GM23338 (cell line): ENCODE measurements at regions not wholly inside any gene's neighbourhood (a gene's known extent, or its start where the extent isn't known, plus 50 kb on each side); places are given as distances from the start of the nearest gene placed in this dataset.

Experiments used
- ATAC-seq: fragments of 200-7000 bp; cut with Tn5 transposase; 3 replicates; pipeline ENCODE4 v1.9.1; 2020
- DNase-seq: peaks from one replicate; pipeline ENCODE4 v3.0.0-alpha.2; 2015; ENCODE audit warnings: low spot score
- H2AFZ ChIP-seq: fragments of 200-600 bp; sonication (generic); 2 replicates; pipeline ENCODE4 v1.8.0; 2016; ENCODE audit warnings: antibody characterized with exemption, mild to moderate bottlenecking, moderate library complexity
- H3F3A ChIP-seq: fragments of 200-600 bp; sonication (generic); replicated peaks from 2 replicates; pipeline ENCODE4 v1.8.0; 2017; ENCODE audit warnings: antibody characterized with exemption, mixed run types, low read depth
- H3K27ac ChIP-seq: fragments of 200-600 bp; sonication (generic); 2 replicates; pipeline ENCODE4 v1.6.1; 2016; ENCODE audit warnings: low read depth
- H3K27me3 ChIP-seq: fragments of 200-600 bp; sonication (generic); 2 replicates; pipeline ENCODE4 v1.8.0; 2016; ENCODE audit warnings: mild to moderate bottlenecking, mixed run types, moderate library complexity; ENCODE audit not compliant: insufficient read depth
- H3K36me3 ChIP-seq: fragments of 200-600 bp; sonication (generic); 2 replicates; pipeline ENCODE4 v1.8.0; 2016; ENCODE audit warnings: mild to moderate bottlenecking; ENCODE audit not compliant: insufficient read depth
- H3K4me1 ChIP-seq: fragments of 200-600 bp; sonication (generic); 2 replicates; pipeline ENCODE4 v1.8.0; 2016; ENCODE audit warnings: mild to moderate bottlenecking, moderate library complexity; ENCODE audit not compliant: insufficient read depth
- H3K4me2 ChIP-seq: fragments of 200-600 bp; sonication (generic); 2 replicates; pipeline ENCODE4 v1.7.1; 2017; ENCODE audit warnings: mixed run types
- H3K4me3 ChIP-seq: fragments of 200-600 bp; sonication (generic); 2 replicates; pipeline ENCODE4 v1.6.1; 2016; ENCODE audit warnings: mixed run types
- H3K79me2 ChIP-seq: fragments of 200-600 bp; sonication (generic); replicated peaks from 2 replicates; pipeline ENCODE4 v1.8.0; 2017; ENCODE audit warnings: mild to moderate bottlenecking; ENCODE audit not compliant: insufficient read depth
- H3K9me2 ChIP-seq: fragments of 200-600 bp; sonication (generic); 2 replicates; pipeline ENCODE4 v1.8.0; 2017; ENCODE audit not compliant: insufficient read depth
- H4K20me1 ChIP-seq: fragments of 200-600 bp; sonication (generic); replicated peaks from 2 replicates; pipeline ENCODE4 v1.8.0; 2017; ENCODE audit warnings: mild to moderate bottlenecking; ENCODE audit not compliant: insufficient read depth
- H3K27ac Mint-ChIP-seq: 2 replicates; pipeline ENCODE4 v1.8.0; 2020; ENCODE audit warnings: inconsistent platforms, mild to moderate bottlenecking, moderate library complexity, mixed read lengths
- H3K27me3 Mint-ChIP-seq: 3 replicates; pipeline ENCODE4 v1.8.0; 2022; ENCODE audit warnings: low read depth, mild to moderate bottlenecking, moderate library complexity, mixed read lengths, inconsistent platforms; ENCODE audit not compliant: insufficient read depth, poor library complexity
- H3K36me3 Mint-ChIP-seq: 3 replicates; pipeline ENCODE4 v1.8.0; 2021; ENCODE audit warnings: low read depth, mild to moderate bottlenecking, inconsistent platforms, moderate library complexity, mixed read lengths
- H3K4me1 Mint-ChIP-seq: 3 replicates; pipeline ENCODE4 v1.8.0; 2020; ENCODE audit warnings: mild to moderate bottlenecking, inconsistent platforms, mixed read lengths
- H3K4me3 Mint-ChIP-seq: 3 replicates; pipeline ENCODE4 v1.8.0; 2021; ENCODE audit warnings: moderate library complexity, mild to moderate bottlenecking, inconsistent platforms, mixed read lengths
- H3K9me3 Mint-ChIP-seq: 3 replicates; pipeline ENCODE4 v1.8.0; 2020; ENCODE audit warnings: moderate library complexity, mild to moderate bottlenecking, inconsistent platforms, mixed read lengths
- CREB1 ChIP-seq: fragments of 250-450 bp; sonication (Bioruptor Pico); IDR thresholded peaks from 2 replicates; pipeline ENCODE4 v1.5.0; 2020; ENCODE audit warnings: low read depth, mild to moderate bottlenecking, moderate library complexity
- CTCF ChIP-seq, 2 experiments: fragments of 200-600 bp in 1 of 2; sonication (generic) in 1 of 2; conservative IDR thresholded peaks; 2 replicates each; pipeline versions ENCODE4 v1.5.1 to v1.6.1; 2016 to 2017; ENCODE audit warnings: antibody characterized with exemption in 2 of 2, low read depth in 2 of 2, mild to moderate bottlenecking in 2 of 2, moderate library complexity in 1 of 2
- ETS1 ChIP-seq: IDR thresholded peaks from 2 replicates; pipeline ENCODE4 v1.6.1; 2016; ENCODE audit warnings: antibody characterized with exemption
- EZH2 ChIP-seq: fragments of 200-600 bp; sonication (generic); IDR thresholded peaks from one replicate; pipeline ENCODE4 v1.8.0; 2017; ENCODE audit warnings: antibody characterized with exemption, mild to moderate bottlenecking, low read depth; ENCODE audit not compliant: unreplicated experiment
- EZH2phosphoT487 ChIP-seq: fragments of 200-600 bp; sonication (generic); IDR thresholded peaks from one replicate; pipeline ENCODE4 v1.8.1; 2018; ENCODE audit warnings: antibody characterized with exemption; ENCODE audit not compliant: unreplicated experiment
- POLR2AphosphoS5 ChIP-seq: IDR thresholded peaks from 2 replicates; pipeline ENCODE4 v1.6.1; 2016; ENCODE audit warnings: antibody characterized with exemption, low read depth
- REST ChIP-seq: IDR thresholded peaks from one replicate; pipeline ENCODE4 v1.6.1; 2018; ENCODE audit warnings: antibody characterized with exemption; ENCODE audit not compliant: unreplicated experiment
- STAT1 ChIP-seq: IDR thresholded peaks from one replicate; pipeline ENCODE4 v1.6.1; 2016; ENCODE audit warnings: antibody characterized with exemption; ENCODE audit not compliant: unreplicated experiment
- ZNF114 ChIP-seq: fragments of 250-450 bp; sonication (Bioruptor Pico); IDR thresholded peaks from 2 replicates; pipeline ENCODE4 v1.5.0; 2020; ENCODE audit warnings: mild to moderate bottlenecking, moderate library complexity
- ZNF331 ChIP-seq: fragments of 250-450 bp; sonication (Bioruptor Pico); IDR thresholded peaks from 2 replicates; pipeline ENCODE4 v1.5.0; 2020; ENCODE audit warnings: low read depth, mild to moderate bottlenecking, moderate library complexity

- Histone ChIP-seq H4K20me1 (no peaks in the 10 kb centered on the region), H3K79me2 (no peaks in the 10 kb centered on the region), H3K4me2 (no peak overlapping the region), H3K9me2 (no peaks in the 10 kb centered on the region), H3K4me3 (no peak overlapping the region), H3F3A (no peaks in the 10 kb centered on the region), H3K27me3 (no peaks in the 10 kb centered on the region), H3K4me1 (no peaks in the 10 kb centered on the region; the same call in 1 of the 2 replicates), H3K36me3 (no peaks in the 10 kb centered on the region), H3K27ac (no peak overlapping the region), H2AFZ (no peak overlapping the region)
- H3K4me3 Mint-ChIP-seq = no peak overlapping the region
- H3K9me3 Mint-ChIP-seq = peaks cover 14% of the 10 kb centered on the region
- H3K36me3 Mint-ChIP-seq = peaks cover 19% of the 10 kb centered on the region
- TF ChIP-seq POLR2AphosphoS5 = no peak
- no peak for DNase-seq
- no peak overlapping the region for H3K27ac Mint-ChIP-seq
- peaks cover 13% of the 10 kb centered on the region; the same call in 2 of the 3 replicates for H3K4me1 Mint-ChIP-seq
- ATAC-seq = no peak
- peaks cover 1% of the 10 kb centered on the region for H3K27me3 Mint-ChIP-seq
Observed at GRCh38 chrX:129077424-129078170, 445.7 kb downstream of the SMARCA1 start.

GRCh38 chrX:129071390-129071789 lies 451.9 kb downstream of the SMARCA1 start:
- no peak overlapping the region for H2AFZ ChIP-seq
- peaks cover 24% of the 10 kb centered on the region for H3K4me1 Mint-ChIP-seq
- no peaks in the 10 kb centered on the region for H4K20me1 ChIP-seq
- H3K36me3 ChIP-seq = no peaks in the 10 kb centered on the region
- ATAC-seq (no peak), DNase-seq (peak; percentile 11)
- H3K4me3 ChIP-seq = no peak overlapping the region
- TF ChIP-seq ZNF331 (CRISPR knock-in tag) (no peak), CTCF (conservative IDR thresholded peaks at IDR 0.05; ENCODE audit: low read depth in 2 of 2) (no peak), ETS1 (no peak), ZNF114 (CRISPR knock-in tag) (no peak)
- no peaks in the 10 kb centered on the region for H3K27me3 ChIP-seq
- H3K36me3 Mint-ChIP-seq = no peaks in the 10 kb centered on the region
- peaks cover 9% of the 10 kb centered on the region; the same call in 1 of the 2 replicates for H3K4me1 ChIP-seq
- peaks cover 4% of the 10 kb centered on the region for H3K27me3 Mint-ChIP-seq
- no peaks in the 10 kb centered on the region for H3F3A ChIP-seq
- no peaks in the 10 kb centered on the region for H3K79me2 ChIP-seq
- no peaks in the 10 kb centered on the region; the same call in 2 of the 3 replicates for H3K9me3 Mint-ChIP-seq
- H3K27ac Mint-ChIP-seq = peak overlapping the region; percentile 59; the same call in 1 of the 2 replicates
- no peaks in the 10 kb centered on the region for H3K9me2 ChIP-seq
- peak overlapping the region; percentile 42 for H3K27ac ChIP-seq
- 0 out of 2 replicates have a peak overlapping the region, but pooled peaks have one; percentile 39 for H3K4me2 ChIP-seq
- H3K4me3 Mint-ChIP-seq = no peak overlapping the region

GRCh38 chrX:129065895-129066294 lies 457.4 kb downstream of the SMARCA1 start:
- Mint-ChIP-seq H3K36me3 (no peaks in the 10 kb centered on the region; the same call in 2 of the 3 replicates), H3K4me1 (no peaks in the 10 kb centered on the region; the same call in 1 of the 3 replicates), H3K4me3 (no peak overlapping the region), H3K27ac (no peak overlapping the region), H3K27me3 (no peaks in the 10 kb centered on the region), H3K9me3 (no peaks in the 10 kb centered on the region; the same call in 2 of the 3 replicates)
- Histone ChIP-seq H3K36me3 (no peaks in the 10 kb centered on the region), H3K27me3 (no peaks in the 10 kb centered on the region), H3K9me2 (no peaks in the 10 kb centered on the region), H3K79me2 (no peaks in the 10 kb centered on the region), H3K4me3 (no peak overlapping the region), H4K20me1 (no peaks in the 10 kb centered on the region), H3F3A (no peaks in the 10 kb centered on the region), H3K4me2 (no peak overlapping the region), H3K4me1 (no peaks in the 10 kb centered on the region), H3K27ac (no peak overlapping the region), H2AFZ (no peak overlapping the region)
- no peak for DNase-seq
- TF ChIP-seq EZH2 (no peak), CREB1 (CRISPR knock-in tag) (no peak), STAT1 (no peak), CTCF (conservative IDR thresholded peaks at IDR 0.05; ENCODE audit: low read depth in 2 of 2) (no peak), REST (no peak), EZH2phosphoT487 (no peak)
- ATAC-seq = no peak
